ENCODE measurements at regions not wholly inside any gene's neighbourhood (a gene's known extent, or its start where the extent isn't known, plus 50 kb on each side); places are given as distances from the start of the nearest gene placed in this dataset.

DNA sequence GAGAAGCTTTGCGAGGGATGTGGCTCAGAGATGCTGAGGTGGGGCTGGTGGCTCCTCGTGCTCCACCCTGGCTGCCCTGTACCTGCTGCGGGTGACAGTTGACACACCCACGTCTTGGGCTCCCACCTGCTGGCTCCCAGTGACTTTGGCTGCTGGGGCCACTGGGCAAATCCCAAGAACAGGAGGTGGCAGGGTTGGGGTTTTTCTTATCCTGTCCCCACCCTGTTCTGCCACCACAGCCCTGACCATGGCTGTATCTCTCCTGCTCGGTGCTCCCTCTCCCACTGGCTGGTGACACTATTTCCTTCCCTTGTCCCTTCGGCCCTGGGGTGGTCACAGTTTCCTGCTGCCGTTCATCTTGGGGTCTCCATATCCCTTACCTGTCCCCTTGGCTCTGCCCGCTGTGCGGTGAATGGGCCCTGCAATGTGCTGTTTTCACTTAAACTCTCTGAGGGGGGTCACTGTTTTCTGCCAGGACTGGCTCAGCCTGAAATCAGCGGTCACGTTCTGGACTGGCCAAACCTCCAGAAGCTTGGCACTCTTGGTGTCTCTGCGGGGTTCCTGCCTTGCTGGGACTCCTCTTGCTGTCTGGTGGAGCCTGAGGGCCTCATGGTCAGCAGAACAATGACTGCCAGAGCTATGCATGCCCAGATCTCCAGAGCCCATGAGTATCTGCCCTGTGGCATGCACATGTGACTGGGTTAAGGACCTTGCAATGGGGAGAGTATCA is 144.2 kb downstream of the IRF8 start:
- no peak overlapping the region for H3K4me3 ChIP-seq (ENCODE audit: low read length)
- no peak for TF ChIP-seq CTCF (conservative IDR thresholded peaks at IDR 0.05; ENCODE audit: low read length)
- no peak for DNase-seq (ENCODE audit: low read depth)

DNA sequence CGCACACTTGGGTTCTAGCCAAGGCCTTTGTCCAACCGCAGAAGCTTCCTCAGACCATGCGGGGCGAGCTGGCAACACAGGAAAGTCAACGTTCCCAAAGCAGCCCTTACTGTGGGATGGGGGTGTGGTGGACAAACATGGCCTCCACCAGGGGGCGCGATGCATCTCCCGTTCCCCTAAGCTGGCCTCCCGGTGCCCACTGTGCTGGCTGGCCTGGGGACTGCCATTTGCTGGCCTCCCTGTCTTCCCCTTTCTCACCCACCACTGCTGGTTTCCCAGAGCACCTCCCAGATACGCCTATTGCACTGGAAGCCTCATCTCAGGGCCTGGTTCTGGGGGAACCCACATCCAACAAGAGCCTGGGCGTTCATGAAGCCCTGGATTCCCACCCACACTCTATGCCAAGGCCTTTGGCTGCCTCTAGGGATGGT is 145.3 kb downstream of the IRF8 start:
- TF ChIP-seq CTCF (conservative IDR thresholded peaks at IDR 0.05; ENCODE audit: low read length): peak; percentile 52
- DNase-seq (ENCODE audit: low read depth): peak; percentile 18
- H3K4me3 ChIP-seq (ENCODE audit: low read length): no peak overlapping the region

DNA sequence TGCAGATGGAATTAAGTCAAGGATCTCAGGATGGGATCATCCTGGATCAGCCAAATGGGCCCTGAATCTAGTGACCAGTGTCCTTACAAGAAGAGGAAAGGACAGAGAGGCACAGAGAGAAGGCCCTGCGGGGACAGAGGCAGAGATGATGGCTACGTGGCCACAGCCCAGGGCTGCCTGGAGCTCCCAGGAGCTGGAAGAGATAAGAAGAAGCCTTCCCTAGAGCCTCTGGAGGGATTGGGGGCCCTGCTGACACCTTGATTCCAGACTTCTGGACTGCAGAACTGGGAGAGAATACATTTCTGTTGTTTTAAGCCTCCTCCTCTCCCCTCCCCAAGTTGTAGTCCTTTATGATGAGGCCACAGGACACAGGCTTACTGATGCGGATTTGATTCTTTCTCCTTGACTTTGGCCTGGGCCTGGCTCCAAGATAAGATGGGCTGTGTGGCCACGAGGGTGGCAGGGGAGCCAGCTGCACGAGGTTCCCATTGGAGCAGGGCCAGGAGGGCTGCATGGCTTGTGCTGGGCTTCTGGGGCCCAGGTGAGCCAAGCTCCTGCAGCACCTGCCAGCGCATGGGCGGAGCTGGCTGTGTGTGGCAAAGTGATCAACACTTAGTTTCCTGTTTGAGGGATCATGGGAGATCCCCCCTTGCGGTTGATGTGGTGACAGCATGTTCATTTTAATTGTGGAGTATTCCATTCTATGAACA is 146.1 kb downstream of the IRF8 start:
- no peak overlapping the region for H3K4me3 ChIP-seq (ENCODE audit: low read length)
- TF ChIP-seq CTCF (conservative IDR thresholded peaks at IDR 0.05; ENCODE audit: low read length): no peak
- DNase-seq (ENCODE audit: low read depth): no peak

- TF ChIP-seq CTCF (conservative IDR thresholded peaks at IDR 0.05; ENCODE audit: low read length): no peak
- H3K4me3 ChIP-seq (ENCODE audit: low read length): no peak overlapping the region
- DNase-seq (ENCODE audit: low read depth): no peak
Observed at GRCh38 chr16:86045591-86045971, 146.6 kb downstream of the IRF8 start.

- H3K4me3 ChIP-seq (ENCODE audit: low read length): no peak overlapping the region
- no peak for TF ChIP-seq CTCF (conservative IDR thresholded peaks at IDR 0.05; ENCODE audit: low read length)
- DNase-seq (ENCODE audit: low read depth): no peak
Observed at GRCh38 chr16:86046026-86046425, 147.1 kb downstream of the IRF8 start.

DNA sequence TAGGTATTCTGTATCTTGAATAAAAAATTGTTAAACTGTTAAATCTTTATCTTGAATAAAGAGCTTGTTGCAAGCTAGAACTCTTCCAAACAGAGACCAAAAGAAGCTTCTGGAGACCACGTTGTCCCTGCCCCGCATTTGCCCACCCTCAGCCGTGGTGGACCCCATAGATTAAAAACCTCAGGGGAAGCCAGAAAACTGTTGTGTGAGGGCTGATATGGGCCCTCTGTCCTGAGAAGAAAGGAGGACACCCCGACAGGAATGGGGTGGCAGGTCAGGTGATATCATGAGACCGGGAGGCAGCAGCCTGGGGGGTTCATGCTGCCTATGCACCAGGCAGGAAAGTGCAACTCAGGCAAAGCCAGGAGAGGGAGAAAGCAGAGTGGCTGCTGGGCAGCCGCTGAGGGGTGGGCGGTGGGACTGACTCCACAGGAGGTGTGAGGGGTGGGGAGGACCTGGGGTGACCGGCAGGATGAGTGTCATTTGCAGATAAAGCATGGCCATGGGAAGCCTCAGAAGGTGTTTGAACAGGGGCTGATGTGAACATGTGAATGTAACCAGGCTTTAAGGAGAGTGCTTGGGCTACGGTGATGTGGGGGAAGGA is 147.8 kb downstream of the IRF8 start:
- DNase-seq (ENCODE audit: low read depth): no peak
- no peak overlapping the region for H3K4me3 ChIP-seq (ENCODE audit: low read length)
- TF ChIP-seq CTCF (conservative IDR thresholded peaks at IDR 0.05; ENCODE audit: low read length): no peak
